Endothelial cell of umbilical vein (primary cell): ENCODE measurements at regions not wholly inside any gene's neighbourhood (a gene's known extent, or its start where the extent isn't known, plus 50 kb on each side); places are given as distances from the start of the nearest gene placed in this dataset.

Experiments
- EZH2 ChIP-seq: IDR thresholded peaks from 2 replicates; pipeline ENCODE4 v1.6.1; 2012; ENCODE audit warnings: borderline replicate concordance, low read depth, mild to moderate bottlenecking, moderate library complexity, low read length, inconsistent platforms; ENCODE audit not compliant: severe bottlenecking
- MYC ChIP-seq: IDR thresholded peaks from one replicate; pipeline ENCODE4 v1.6.1; 2011; ENCODE audit warnings: mild to moderate bottlenecking, low read depth, low read length
- POLR2A ChIP-seq: IDR thresholded peaks from 2 replicates; pipeline ENCODE4 v1.6.1; 2012; ENCODE audit warnings: low read depth, mild to moderate bottlenecking, control low read depth, low read length
- POLR2AphosphoS5 ChIP-seq: IDR thresholded peaks from 2 replicates; pipeline ENCODE4 v1.6.1; 2012; ENCODE audit warnings: low read depth, mild to moderate bottlenecking, control low read depth, low read length, moderate library complexity; ENCODE audit not compliant: insufficient read depth
- TF ChIP-seq, protein P1 (sequence below), 2 donors: IDR thresholded peaks; 1 replicate in 1 of 2; 2 replicates in 1 of 2; pipeline ENCODE4 v1.5.1; 2011; ENCODE audit warnings: low read length in 2 of 2, mild to moderate bottlenecking in 2 of 2, moderate library complexity in 2 of 2, control low read depth in 1 of 2, inconsistent platforms in 1 of 2, low read depth in 1 of 2; ENCODE audit not compliant: insufficient read depth in 1 of 2; ENCODE audit errors: extremely low read depth in 1 of 2
- TF ChIP-seq, protein P2 (sequence below): IDR thresholded peaks from 2 replicates; pipeline ENCODE4 v1.6.1; 2011; ENCODE audit not compliant: insufficient read depth, insufficient read length

DNA sequence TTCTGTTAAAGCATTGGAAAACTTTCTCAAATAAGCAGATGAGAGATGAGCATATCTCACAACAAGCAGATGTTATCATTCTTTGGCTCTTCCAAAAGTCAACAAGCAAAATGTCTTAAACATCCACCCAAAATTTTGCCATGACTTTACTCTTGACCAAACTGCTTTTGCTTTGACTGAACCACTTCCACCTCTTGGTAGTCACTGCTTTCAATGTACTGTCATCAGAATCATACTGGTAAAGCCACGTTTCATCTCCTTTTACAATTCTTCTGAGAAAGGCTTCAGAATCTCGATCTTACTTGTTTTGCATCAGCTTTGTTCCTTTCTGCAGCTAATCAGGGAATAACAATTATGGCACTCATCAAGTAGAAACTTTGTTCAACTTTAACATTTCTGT is 498.5 kb upstream of the GJE1 start:
- no peak for TF ChIP-seq POLR2AphosphoS5
- TF ChIP-seq, protein P1, sequence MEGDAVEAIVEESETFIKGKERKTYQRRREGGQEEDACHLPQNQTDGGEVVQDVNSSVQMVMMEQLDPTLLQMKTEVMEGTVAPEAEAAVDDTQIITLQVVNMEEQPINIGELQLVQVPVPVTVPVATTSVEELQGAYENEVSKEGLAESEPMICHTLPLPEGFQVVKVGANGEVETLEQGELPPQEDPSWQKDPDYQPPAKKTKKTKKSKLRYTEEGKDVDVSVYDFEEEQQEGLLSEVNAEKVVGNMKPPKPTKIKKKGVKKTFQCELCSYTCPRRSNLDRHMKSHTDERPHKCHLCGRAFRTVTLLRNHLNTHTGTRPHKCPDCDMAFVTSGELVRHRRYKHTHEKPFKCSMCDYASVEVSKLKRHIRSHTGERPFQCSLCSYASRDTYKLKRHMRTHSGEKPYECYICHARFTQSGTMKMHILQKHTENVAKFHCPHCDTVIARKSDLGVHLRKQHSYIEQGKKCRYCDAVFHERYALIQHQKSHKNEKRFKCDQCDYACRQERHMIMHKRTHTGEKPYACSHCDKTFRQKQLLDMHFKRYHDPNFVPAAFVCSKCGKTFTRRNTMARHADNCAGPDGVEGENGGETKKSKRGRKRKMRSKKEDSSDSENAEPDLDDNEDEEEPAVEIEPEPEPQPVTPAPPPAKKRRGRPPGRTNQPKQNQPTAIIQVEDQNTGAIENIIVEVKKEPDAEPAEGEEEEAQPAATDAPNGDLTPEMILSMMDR (IDR thresholded peaks at IDR 0.05; ENCODE audit: extremely low read depth in 1 of 2, insufficient read depth in 1 of 2, low read depth in 1 of 2, low read length in 2 of 2): no peak
- TF ChIP-seq EZH2: no peak
- TF ChIP-seq MYC: no peak
- TF ChIP-seq POLR2A: no peak
- TF ChIP-seq, protein P2, sequence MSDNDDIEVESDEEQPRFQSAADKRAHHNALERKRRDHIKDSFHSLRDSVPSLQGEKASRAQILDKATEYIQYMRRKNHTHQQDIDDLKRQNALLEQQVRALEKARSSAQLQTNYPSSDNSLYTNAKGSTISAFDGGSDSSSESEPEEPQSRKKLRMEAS: no peak
